Lung microvascular endothelial cell (primary cell): ENCODE measurements at regions not wholly inside any gene's neighbourhood (a gene's known extent, or its start where the extent isn't known, plus 50 kb on each side); places are given as distances from the start of the nearest gene placed in this dataset.
"Not testable (repeated sequence)": the region's sequence is repeated elsewhere in the genome, so short reads cannot be mapped to it uniquely, and the experiment has no call there.

Source experiments
- DNase-seq, 2 donors: peaks; one replicate each; pipeline versions ENCODE4 v3.0.0 to v3.0.0-alpha.2; 2010; ENCODE audit warnings: low read depth in 2 of 2

- DNase-seq = no peak
Measured at GRCh38 chr7:86202833-86203232, 440.9 kb upstream of the GRM3 start.

- DNase-seq = no peak
Measured at GRCh38 chr7:86201767-86202166, 441.9 kb upstream of the GRM3 start.

DNA sequence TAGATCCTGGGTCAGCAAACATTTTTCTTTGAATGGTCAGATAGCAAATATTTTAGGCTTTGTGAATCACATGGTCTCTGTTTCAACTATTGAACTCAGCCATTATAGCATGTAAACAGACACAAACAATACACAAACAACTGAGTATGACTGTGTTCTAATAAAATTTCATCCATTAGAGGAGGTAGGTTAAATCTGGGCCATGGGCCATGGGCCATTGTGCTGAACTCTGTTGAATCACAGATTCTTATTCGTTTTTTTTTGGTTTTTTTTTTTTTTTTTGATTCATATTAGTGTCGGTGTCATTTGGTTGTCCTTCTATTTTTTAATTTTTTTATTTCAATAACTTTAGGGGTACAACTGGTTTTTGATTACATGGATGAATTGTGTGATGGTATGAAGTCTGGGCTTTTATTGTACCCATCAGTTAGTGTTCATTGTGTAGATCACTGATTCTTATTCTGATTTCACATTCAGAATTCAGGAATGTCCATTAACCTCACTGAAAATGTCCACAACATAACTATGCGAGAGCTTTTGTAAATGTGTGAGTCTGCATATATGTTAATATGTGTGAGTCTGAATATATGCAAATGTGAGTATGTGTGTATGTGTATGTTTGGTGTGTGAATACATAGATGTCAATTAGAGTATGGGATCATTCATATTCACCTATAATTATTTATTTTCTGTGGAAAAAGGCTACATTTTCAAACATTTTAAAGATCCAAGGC lies 443.7 kb upstream of the GRM3 start:
- no peak for DNase-seq

DNA sequence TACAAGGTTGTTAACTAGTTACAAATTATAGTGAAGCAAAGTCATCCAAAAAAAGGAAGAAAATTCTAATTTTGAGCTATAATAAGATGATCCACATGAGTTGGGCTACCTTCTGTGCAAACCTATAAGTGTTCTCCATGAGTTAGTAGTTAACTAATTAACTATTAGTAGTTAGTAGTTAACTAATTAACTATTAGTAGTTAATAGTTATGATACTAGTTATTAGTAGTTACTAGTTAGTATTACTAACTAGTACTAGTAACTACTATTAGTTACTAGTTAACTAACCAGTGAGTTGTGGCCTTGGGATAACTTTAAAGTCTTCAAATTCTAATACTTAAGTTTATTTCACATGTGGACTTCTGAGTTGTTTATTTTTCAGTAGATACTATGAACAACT lies 453.4 kb upstream of the GRM3 start:
- no peak for DNase-seq

- DNase-seq = no peak
Measured at GRCh38 chr7:86181474-86181873, 462.2 kb upstream of the GRM3 start.

GRCh38 chr7:86164827-86165226 lies 478.9 kb upstream of the GRM3 start:
- no peak for DNase-seq

DNA sequence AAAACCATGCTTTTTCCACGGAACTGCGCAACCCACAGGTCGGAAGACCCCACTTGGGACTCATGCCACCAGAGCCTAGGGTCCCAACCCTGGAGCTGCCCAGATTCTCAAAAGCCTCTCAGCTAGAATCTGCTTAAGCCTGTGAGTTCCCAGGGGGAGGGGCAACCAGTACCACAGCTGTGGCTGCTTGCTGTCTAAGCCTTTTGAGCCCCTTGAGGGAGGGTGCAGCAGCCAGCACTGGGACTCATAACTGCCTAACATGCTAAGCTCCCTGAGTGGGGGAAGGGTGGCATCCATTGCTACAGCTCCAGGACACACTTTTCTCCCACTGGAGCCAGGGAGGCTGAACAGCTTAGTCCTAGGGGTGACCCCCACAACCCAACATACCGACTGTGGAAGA lies 485.6 kb upstream of the GRM3 start:
- DNase-seq = no peak

GRCh38 chr7:86155623-86156022 lies 488.1 kb upstream of the GRM3 start:
- DNase-seq = no peak

- DNase-seq = no peak
Measured at GRCh38 chr7:86152926-86153325, 490.8 kb upstream of the GRM3 start.

- DNase-seq = no peak
Measured at GRCh38 chr7:86149024-86149665, 494.6 kb upstream of the GRM3 start.

- no peak for DNase-seq
Measured at GRCh38 chr7:86148501-86148900, 495.2 kb upstream of the GRM3 start.

DNA sequence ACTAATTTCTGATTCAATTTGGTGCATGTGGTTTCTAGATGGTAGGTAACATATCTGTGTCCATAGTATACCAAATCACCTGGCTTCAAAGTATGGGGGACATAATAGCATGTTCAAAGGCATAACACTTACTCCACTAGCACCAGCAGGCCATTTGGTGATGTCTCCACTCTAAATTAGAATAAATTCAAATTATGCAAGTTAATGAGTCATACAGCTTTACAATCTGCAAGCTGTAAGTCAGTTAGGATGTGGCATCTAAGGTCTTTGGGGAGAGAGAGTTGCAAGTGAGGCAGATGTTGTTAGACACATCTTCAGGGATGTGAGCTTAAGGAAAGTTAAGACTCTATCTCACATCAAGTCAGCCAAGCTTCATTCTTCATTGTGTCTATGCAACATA lies 506.4 kb upstream of the GRM3 start:
- DNase-seq = no peak

GRCh38 chr7:86130268-86130667 lies 513.4 kb upstream of the GRM3 start:
- DNase-seq = no peak

DNA sequence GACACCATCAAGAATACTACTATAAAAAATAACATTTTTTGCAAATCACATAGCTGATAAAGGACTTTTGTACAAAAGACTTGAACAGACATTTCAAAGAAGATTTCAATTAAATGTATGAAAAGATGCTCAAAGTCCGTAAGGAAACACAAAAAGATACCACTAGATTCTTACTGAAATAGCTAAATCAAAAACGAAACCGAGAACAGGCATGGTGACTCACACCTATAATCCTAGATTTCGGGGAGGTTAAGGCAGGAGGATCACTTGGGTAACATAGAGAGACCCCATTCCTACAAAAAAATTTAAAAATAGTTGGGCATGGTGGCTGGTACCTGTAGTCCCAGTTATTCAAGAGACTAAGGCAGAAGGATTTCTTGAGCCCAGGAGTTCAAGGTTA lies 520.2 kb upstream of the GRM3 start:
- DNase-seq = no peak

DNA sequence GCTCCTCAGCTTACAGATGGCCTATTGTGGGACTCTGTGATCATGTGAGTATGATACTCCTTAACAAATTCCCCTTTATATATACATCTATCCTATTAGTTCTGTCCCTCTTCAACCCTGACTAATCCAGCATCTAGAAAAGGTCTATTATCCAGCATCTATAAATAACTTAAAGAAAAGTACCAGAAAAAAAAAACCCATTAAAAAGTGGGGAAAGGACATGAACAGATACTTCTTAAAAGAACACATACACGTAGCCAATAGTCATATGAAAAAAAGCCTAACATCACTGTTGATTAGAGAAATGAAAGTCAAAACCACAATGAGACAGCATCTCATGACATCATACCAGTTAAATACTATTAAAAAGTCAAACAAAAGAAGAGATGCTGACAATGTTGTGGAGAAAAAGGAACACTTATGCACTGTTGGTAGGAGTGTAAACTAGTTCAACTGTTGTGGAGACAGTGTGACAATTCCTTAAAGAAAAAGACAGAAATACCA lies 549.5 kb upstream of the GRM3 start:
- DNase-seq = no peak

- no peak for DNase-seq
Measured at GRCh38 chr7:86091369-86091768, 552.3 kb upstream of the GRM3 start.

- no peak for DNase-seq
Measured at GRCh38 chr7:86089455-86089854, 554.3 kb upstream of the GRM3 start.

DNA sequence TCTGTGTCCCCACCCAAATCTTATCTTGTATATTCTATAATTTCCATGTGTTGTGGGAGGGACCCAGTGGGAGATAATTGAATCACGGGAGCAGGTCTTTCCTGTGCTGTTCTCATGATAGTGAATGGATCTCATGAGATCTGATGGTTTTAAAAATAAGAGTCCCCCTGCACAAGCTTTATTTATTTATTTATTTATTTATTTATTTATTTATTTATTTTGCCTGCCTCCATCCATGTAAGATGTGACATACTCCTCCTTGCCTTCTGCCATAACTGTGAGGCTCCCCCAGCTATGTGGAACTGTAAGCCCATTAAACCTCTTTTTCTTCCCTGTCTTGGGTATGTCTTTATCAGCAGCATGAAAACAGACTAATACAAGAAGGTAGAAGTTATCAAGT lies 579.1 kb upstream of the GRM3 start:
- not testable (repeated sequence) for DNase-seq

- no peak for DNase-seq
Measured at GRCh38 chr7:86058649-86059048, 585.1 kb upstream of the GRM3 start.

DNA sequence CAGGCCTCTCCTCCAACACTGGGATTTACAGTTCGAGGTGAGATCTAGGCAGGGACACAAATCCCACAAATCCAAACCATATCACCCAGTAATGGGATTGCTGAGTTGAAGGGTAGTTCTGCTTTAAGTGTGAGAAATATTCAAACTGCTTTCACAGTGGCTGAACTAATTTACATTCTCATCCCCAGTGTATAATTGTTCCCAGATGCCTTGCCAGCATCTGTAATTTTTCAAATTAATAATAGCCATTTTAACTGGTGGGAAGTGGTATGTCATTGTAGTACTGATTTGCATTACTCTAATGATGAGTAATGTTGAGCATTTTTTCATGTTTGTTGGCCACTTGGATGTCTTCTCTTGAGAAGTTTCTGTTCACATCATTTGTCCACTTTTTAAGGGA lies 592.8 kb upstream of the GRM3 start:
- DNase-seq = no peak

GRCh38 chr7:86049910-86050309 lies 593.8 kb upstream of the GRM3 start:
- DNase-seq = no peak

- not testable (repeated sequence) for DNase-seq
Measured at GRCh38 chr7:86045197-86045596, 598.5 kb upstream of the GRM3 start.

DNA sequence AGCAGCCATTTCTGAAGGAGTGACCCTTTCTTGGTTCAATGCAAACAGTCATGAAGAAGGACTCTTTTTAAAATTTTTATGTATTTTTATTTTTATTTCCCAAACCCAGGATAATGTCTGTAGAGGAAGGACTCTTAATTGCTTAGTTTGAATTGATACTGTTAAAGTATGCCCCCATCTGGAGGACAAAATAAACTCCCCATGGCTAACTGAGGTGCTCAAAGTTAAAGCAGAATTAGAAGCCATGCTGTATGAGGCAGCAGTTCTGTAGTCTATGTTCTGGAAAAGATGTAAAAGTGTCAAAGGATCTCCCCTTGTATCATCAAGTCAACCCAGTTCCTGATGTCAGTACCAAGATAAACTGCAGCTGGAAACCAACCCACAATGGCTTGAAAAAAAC lies 617.9 kb upstream of the GRM3 start:
- DNase-seq = no peak
